HUES6 (cell line): ENCODE measurements at regions not wholly inside any gene's neighbourhood (a gene's known extent, or its start where the extent isn't known, plus 50 kb on each side); places are given as distances from the start of the nearest gene placed in this dataset.

Experiments
- H3K27ac ChIP-seq: 2 replicates; pipeline ENCODE4 v1.7.0; 2013; ENCODE audit warnings: low read depth, mild to moderate bottlenecking, low read length, inconsistent platforms
- H3K27me3 ChIP-seq: 2 replicates; pipeline ENCODE4 v1.6.1; 2013; ENCODE audit warnings: low read length; ENCODE audit not compliant: control insufficient read depth, insufficient read depth
- H3K36me3 ChIP-seq: 2 replicates; pipeline ENCODE4 v1.6.1; 2013; ENCODE audit warnings: low read length; ENCODE audit not compliant: control insufficient read depth, insufficient read depth
- H3K4me1 ChIP-seq: 2 replicates; pipeline ENCODE4 v1.6.1; 2013; ENCODE audit warnings: low read length; ENCODE audit not compliant: control insufficient read depth, insufficient read depth
- H3K4me3 ChIP-seq: 2 replicates; pipeline ENCODE4 v1.5.1; 2013; ENCODE audit warnings: low read depth, low read length
- H3K9ac ChIP-seq: one replicate; pipeline ENCODE4 v1.6.1; 2013; ENCODE audit warnings: mild to moderate bottlenecking, low read length
- H3K9me3 ChIP-seq: 2 replicates; pipeline ENCODE4 v1.6.1; 2013; ENCODE audit warnings: low read depth, low read length; ENCODE audit not compliant: control insufficient read depth, insufficient read depth

DNA sequence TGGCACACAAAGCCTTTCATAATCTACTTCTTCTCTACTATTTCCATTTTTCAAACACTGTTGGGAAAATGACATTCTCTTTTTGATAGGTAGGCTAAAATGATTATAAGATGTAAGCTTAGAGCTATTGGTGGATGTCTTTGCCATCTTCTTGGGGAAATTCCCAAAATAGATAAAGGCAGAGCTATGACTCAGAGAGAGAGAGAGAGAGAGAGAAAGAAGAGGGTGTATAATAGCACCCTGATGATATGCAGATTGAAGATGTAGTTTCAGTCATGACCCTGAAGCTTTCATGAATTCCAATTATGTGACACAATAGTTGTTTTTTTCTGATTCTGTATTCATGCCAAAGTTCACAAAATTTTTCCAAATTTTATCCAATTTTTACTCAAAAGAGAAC is 529.1 kb downstream of the HS3ST4 start:
- Histone ChIP-seq H3K27me3 (no peaks in the 10 kb centered on the region), H3K36me3 (no peaks in the 10 kb centered on the region), H3K4me1 (peaks cover 39% of the 10 kb centered on the region), H3K27ac (peak overlapping the region; percentile 84), H3K9ac (peak overlapping the region; percentile 39), H3K4me3 (0 out of 2 replicates have a peak overlapping the region, but pooled peaks have one; percentile 36), H3K9me3 (no peaks in the 10 kb centered on the region)

DNA sequence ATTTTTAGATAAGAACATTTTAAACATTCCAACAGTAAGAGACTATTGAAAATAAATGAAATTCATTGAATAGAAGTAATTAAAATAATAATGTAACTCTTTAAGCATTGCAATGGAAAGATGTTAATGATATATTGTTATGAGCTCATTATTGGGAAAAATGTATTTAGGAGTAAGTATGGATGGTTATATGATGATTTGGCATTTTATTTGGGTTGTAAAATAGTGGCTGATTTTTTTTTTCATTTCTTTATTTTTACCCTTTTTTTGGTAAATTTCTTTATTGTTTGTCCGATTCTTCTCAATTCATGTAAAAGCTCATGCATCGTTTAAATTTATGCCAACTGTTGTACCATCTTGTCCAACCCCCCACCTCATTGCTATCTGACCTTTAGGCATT is 539.9 kb downstream of the HS3ST4 start:
- no peaks in the 10 kb centered on the region for H3K4me1 ChIP-seq
- no peak overlapping the region for H3K27ac ChIP-seq

DNA sequence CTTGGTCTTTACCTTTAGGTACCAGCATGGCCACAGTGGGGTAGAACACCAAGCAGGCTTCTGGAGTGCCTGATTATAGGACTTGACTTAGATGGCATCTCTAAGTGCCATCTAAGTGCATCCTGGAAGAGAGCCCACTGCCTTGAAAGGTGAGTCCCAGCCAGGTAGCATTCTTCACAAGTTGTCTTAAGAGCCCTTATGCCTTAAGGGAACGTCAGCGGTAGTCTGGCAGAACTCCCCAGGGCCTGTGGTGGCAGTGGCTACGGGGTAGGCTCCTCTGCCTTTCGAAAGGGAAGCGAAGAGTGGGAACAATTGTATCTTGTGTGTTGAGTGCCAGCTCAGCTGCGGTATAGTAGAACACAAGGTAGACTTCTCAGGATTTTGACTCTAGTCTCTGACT is 549.0 kb downstream of the HS3ST4 start:
- no peaks in the 10 kb centered on the region for H3K36me3 ChIP-seq
- no peak overlapping the region for H3K9ac ChIP-seq
- H3K4me3 ChIP-seq = no peak overlapping the region
- peaks cover 5% of the 10 kb centered on the region; the same call in 1 of the 2 replicates for H3K9me3 ChIP-seq
- H3K27ac ChIP-seq = no peak overlapping the region
- no peaks in the 10 kb centered on the region for H3K27me3 ChIP-seq
- H3K4me1 ChIP-seq = no peaks in the 10 kb centered on the region; the same call in 1 of the 2 replicates

More for the DNA sequence above, 539.9 kb downstream of the HS3ST4 start:
- Histone ChIP-seq H3K9me3 (no peaks in the 10 kb centered on the region), H3K9ac (no peak overlapping the region), H3K36me3 (no peaks in the 10 kb centered on the region), H3K27me3 (no peaks in the 10 kb centered on the region), H3K4me3 (no peak overlapping the region)

DNA sequence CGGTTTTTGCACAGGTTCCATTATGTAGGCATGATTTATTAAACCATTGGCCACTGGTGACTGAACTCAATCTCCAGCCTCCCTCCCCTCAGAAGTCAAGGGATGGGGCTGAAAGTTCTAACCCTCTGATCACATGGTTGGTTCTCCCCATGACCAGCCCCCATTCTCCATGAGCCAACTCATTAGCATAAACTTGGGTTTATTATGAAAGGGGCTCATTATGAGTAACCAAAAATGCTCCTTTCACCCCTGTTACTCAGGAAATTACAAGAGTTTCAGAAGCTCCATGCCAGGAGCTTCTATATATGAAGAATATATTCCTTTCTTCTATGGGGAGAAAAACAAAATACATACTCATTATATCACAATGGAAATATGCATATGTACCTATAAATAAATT is 555.3 kb downstream of the HS3ST4 start:
- H3K9ac ChIP-seq = no peak overlapping the region
- no peaks in the 10 kb centered on the region for H3K4me1 ChIP-seq
- no peaks in the 10 kb centered on the region for H3K27me3 ChIP-seq
- H3K36me3 ChIP-seq = no peaks in the 10 kb centered on the region
- H3K27ac ChIP-seq = no peak overlapping the region
- H3K9me3 ChIP-seq = peaks cover 12% of the 10 kb centered on the region
- H3K4me3 ChIP-seq = no peak overlapping the region

DNA sequence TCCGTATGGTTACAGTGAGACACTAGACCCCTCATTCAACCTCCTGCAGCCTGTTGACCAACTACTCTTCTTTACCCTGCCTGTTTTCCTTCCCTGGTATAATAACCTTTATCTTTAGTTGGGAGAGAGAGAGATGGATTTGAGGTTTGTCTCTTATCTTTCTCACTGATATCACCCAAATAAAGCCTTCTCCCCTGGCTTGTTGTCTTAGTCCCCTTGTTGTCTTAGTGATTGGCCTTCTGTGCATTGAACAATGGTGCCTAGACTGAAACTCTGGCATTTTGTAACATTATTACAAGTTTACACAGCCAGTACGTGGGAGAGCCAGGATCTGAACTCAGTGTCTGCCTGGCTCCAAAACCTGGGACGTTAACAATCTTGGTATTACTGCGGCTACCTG is 560.8 kb downstream of the HS3ST4 start:
- Histone ChIP-seq H3K36me3 (no peaks in the 10 kb centered on the region), H3K27me3 (no peaks in the 10 kb centered on the region), H3K4me3 (no peak overlapping the region), H3K27ac (no peak overlapping the region), H3K9ac (no peak overlapping the region), H3K4me1 (no peaks in the 10 kb centered on the region), H3K9me3 (peaks cover 27% of the 10 kb centered on the region)

DNA sequence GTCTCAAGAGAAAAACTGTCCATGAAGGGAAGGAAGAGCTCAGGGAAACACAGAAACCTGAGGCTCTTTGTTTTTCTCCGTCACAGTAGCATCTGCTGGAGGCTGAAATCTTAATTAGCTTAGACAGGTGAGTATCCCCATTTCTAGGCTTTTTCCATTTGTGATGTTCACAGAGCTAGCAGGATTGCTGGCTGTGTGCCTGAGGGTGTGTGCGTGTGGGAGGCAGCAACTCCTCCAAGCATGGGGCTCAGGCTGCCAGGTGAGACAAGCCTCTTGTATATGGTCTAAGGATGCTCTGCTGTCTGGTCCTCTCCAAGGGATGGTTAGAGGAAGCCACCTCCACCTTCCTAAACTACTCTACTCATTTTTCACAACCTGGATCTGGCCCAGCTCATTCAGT is 569.9 kb downstream of the HS3ST4 start:
- H3K9ac ChIP-seq = no peak overlapping the region
- no peaks in the 10 kb centered on the region for H3K4me1 ChIP-seq
- H3K9me3 ChIP-seq = no peaks in the 10 kb centered on the region
- H3K36me3 ChIP-seq = no peaks in the 10 kb centered on the region
- H3K4me3 ChIP-seq = no peak overlapping the region
- no peaks in the 10 kb centered on the region for H3K27me3 ChIP-seq
- no peak overlapping the region for H3K27ac ChIP-seq

DNA sequence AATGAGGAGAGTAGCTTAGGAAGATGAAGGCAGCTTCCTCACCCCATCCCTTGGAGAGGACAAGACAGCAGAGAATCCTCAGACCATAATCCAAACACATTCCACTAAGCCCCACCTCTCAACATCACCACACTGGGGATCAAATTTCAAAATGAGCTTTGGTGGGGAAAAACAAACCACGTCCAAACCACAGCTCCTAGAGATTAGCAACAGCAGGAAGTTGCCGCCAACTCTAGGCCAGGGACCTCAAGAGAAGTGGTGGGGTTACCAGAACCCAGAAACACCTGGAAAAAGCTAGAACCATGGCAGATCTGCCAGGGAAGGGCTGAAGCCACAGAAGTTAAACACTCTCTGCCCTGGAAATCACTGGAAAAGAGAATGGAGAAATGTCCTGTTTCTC is 571.6 kb downstream of the HS3ST4 start:
- Histone ChIP-seq H3K27ac (no peak overlapping the region), H3K9me3 (no peaks in the 10 kb centered on the region), H3K4me1 (no peaks in the 10 kb centered on the region), H3K4me3 (no peak overlapping the region), H3K27me3 (no peaks in the 10 kb centered on the region), H3K36me3 (no peaks in the 10 kb centered on the region), H3K9ac (no peak overlapping the region)

DNA sequence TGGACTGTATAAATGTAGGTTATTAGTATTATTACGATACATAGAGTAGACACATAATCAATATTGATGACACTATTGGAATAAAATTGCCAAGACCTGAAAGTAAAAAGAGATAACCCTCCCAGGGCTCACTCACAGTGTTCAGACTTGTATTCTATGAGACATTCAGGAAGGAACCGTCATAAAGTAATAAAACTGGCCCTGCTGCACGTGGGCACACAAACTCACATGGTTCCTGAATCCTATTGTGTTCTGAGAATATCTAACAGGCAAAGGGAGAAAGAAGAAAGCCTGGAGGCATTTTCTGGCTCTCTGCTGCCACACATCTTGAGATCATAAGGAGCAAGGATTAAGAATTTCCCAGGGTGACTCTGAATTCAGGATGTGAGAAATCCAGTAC is 575.9 kb downstream of the HS3ST4 start:
- Histone ChIP-seq H3K9ac (no peak overlapping the region), H3K36me3 (no peaks in the 10 kb centered on the region), H3K4me3 (no peak overlapping the region), H3K27ac (no peak overlapping the region), H3K27me3 (no peaks in the 10 kb centered on the region), H3K9me3 (no peaks in the 10 kb centered on the region), H3K4me1 (no peaks in the 10 kb centered on the region)

DNA sequence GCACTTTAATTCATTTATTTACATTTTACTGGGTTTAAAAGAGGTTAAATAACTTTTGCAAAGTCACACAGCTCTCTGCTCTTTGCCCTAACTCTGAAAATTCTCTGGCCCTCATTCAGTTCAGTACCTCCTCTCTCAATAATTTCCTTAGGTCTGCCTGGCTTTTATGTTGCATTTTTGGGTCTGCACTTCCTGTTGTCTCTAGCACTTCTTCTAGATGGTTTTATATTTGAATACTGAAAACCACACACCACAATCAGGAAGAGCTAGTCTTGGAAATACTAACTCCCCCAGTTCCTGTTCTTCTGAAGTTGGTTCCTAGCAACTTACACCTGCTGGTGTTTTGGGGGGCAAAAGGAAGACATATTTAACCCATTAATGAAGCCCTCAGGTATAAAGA is 577.9 kb downstream of the HS3ST4 start:
- H3K27ac ChIP-seq = no peak overlapping the region
- no peaks in the 10 kb centered on the region for H3K36me3 ChIP-seq
- H3K9me3 ChIP-seq = no peaks in the 10 kb centered on the region
- H3K4me1 ChIP-seq = no peaks in the 10 kb centered on the region
- no peak overlapping the region for H3K9ac ChIP-seq
- H3K4me3 ChIP-seq = no peak overlapping the region
- no peaks in the 10 kb centered on the region for H3K27me3 ChIP-seq

DNA sequence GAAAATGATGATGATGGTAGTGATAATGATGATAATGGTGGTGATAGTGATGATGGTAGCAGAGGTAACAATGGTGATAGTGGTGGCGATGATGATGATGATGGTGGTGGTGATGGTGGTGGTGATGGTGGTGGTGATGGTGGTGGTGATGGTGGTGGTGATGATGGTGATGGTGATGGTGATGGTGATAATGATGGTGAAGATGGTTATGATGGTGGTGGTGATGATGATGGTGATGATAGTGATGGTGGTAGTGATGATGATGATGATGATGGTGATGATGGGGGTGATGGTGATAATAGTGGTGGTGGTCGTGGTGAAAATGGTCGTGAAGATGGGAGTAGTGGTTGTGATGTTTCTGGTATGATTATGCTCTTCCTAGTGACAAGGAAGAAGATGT is 581.8 kb downstream of the HS3ST4 start:
- no peaks in the 10 kb centered on the region for H3K36me3 ChIP-seq
- peaks cover 4% of the 10 kb centered on the region for H3K9me3 ChIP-seq
- H3K4me1 ChIP-seq = no peaks in the 10 kb centered on the region
- H3K27ac ChIP-seq = no peak overlapping the region
- no peak overlapping the region for H3K9ac ChIP-seq
- no peaks in the 10 kb centered on the region for H3K27me3 ChIP-seq
- H3K4me3 ChIP-seq = no peak overlapping the region

DNA sequence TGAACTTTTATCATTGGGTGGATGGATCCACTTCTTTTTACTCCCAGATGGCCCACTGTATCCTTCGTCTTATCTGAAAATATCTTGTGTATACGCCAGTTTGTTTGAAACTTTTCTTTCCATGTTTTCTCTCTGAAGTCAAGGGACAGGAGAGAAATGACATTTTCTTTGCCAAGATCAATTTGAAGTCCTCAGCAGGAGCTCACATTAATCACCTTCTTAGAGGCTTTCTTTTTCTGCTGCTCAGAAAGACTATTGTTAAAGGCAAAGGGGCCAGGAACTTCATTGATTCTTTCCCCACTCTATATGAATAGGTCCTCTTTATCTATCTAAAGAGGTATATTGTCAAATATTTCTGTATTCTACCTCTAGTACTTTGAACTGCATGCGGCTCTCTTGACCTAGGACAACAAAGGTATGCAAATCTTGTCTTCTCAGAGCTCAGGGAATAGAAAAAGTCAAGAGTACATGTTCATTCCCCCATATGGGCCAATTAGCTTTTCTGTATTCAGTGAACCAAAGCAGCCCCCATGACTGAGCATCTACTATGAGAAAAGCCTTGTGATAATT is 583.3 kb downstream of the HS3ST4 start:
- Histone ChIP-seq H3K9ac (no peak overlapping the region), H3K27ac (no peak overlapping the region), H3K4me1 (no peaks in the 10 kb centered on the region), H3K9me3 (peaks cover 4% of the 10 kb centered on the region), H3K4me3 (no peak overlapping the region), H3K27me3 (no peaks in the 10 kb centered on the region), H3K36me3 (no peaks in the 10 kb centered on the region)

DNA sequence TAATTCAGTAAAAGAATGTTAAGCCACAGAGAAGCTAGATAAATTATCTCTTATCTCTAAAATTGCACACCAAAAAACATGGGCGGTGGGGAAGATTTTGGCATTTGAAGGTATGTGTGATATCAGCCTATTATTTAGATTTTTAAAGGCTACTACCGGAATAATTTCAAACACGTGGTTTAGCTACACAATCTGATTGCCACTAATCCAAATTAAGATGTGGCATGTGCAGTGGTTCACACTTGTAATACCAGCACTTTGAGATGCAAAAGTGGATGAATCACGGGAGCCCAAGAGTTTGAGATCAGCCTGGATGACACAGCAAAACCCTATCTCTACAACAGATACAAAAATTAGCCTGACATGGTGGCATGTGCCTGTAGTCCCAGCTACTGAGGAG is 584.5 kb downstream of the HS3ST4 start:
- H3K9me3 ChIP-seq = peaks cover 4% of the 10 kb centered on the region
- H3K27me3 ChIP-seq = no peaks in the 10 kb centered on the region
- H3K9ac ChIP-seq = no peak overlapping the region
- no peak overlapping the region for H3K4me3 ChIP-seq
- peaks cover 1% of the 10 kb centered on the region for H3K4me1 ChIP-seq
- H3K27ac ChIP-seq = no peak overlapping the region
- H3K36me3 ChIP-seq = no peaks in the 10 kb centered on the region
